HG03108 (cell line): ENCODE measurements at regions not wholly inside any gene's neighbourhood (a gene's known extent, or its start where the extent isn't known, plus 50 kb on each side); places are given as distances from the start of the nearest gene placed in this dataset.

Experiments
- ATAC-seq: cut with Tn5 transposase; IDR thresholded peaks from one replicate; pipeline ENCODE4 v1.9.1; 2021; ENCODE audit warnings: moderate library complexity; ENCODE audit not compliant: unreplicated experiment

- ATAC-seq = no peak
Measured at GRCh38 chr1:98482611-98483010, 178.9 kb upstream of the SNX7 start.

- no peak for ATAC-seq
Measured at GRCh38 chr1:98480271-98480670, 181.2 kb upstream of the SNX7 start.

- no peak for ATAC-seq
Measured at GRCh38 chr1:98478121-98478520, 183.4 kb upstream of the SNX7 start.

GRCh38 chr1:98472878-98473277 lies 188.6 kb upstream of the SNX7 start:
- ATAC-seq = no peak

- ATAC-seq = no peak
Measured at GRCh38 chr1:98471633-98472032, 189.9 kb upstream of the SNX7 start.

GRCh38 chr1:98468111-98468717 lies 193.3 kb upstream of the SNX7 start:
- no peak for ATAC-seq

- ATAC-seq = no peak
Measured at GRCh38 chr1:98467586-98467985, 193.9 kb upstream of the SNX7 start.

- no peak for ATAC-seq
Measured at GRCh38 chr1:98467122-98467521, 194.4 kb upstream of the SNX7 start.

GRCh38 chr1:98461873-98462385 lies 199.6 kb upstream of the SNX7 start:
- ATAC-seq = no peak

- ATAC-seq = no peak
Measured at GRCh38 chr1:98460136-98460535, 201.4 kb upstream of the SNX7 start.

GRCh38 chr1:98459486-98459870 lies 202.0 kb upstream of the SNX7 start:
- ATAC-seq = no peak

GRCh38 chr1:98458511-98459485 lies 202.7 kb upstream of the SNX7 start:
- no peak for ATAC-seq

GRCh38 chr1:98457248-98457647 lies 204.3 kb upstream of the SNX7 start:
- ATAC-seq = no peak

GRCh38 chr1:98454666-98455065 lies 206.9 kb upstream of the SNX7 start:
- no peak for ATAC-seq

- no peak for ATAC-seq
Measured at GRCh38 chr1:98453066-98453465, 208.5 kb upstream of the SNX7 start.

- no peak for ATAC-seq
Measured at GRCh38 chr1:98452162-98452561, 209.4 kb upstream of the SNX7 start.

GRCh38 chr1:98441281-98441680 lies 220.2 kb upstream of the SNX7 start:
- no peak for ATAC-seq

GRCh38 chr1:98439471-98439870 lies 222.1 kb upstream of the SNX7 start:
- ATAC-seq = no peak

GRCh38 chr1:98437540-98437939 lies 224.0 kb upstream of the SNX7 start:
- ATAC-seq = no peak

- ATAC-seq = no peak
Measured at GRCh38 chr1:98437011-98437410, 224.5 kb upstream of the SNX7 start.

- no peak for ATAC-seq
Measured at GRCh38 chr1:98429965-98430443, 231.5 kb upstream of the SNX7 start.

GRCh38 chr1:98428864-98429263 lies 232.7 kb upstream of the SNX7 start:
- ATAC-seq = no peak
